ENCODE measurements at regions not wholly inside any gene's neighbourhood (a gene's known extent, or its start where the extent isn't known, plus 50 kb on each side); places are given as distances from the start of the nearest gene placed in this dataset.

GRCh38 chr2:103327386-103327785 lies 565.6 kb downstream of the TMEM182 start:
- TF ChIP-seq CTCF (IDR thresholded peaks at IDR 0.05), result no peak
- TF ChIP-seq POLR2A (IDR thresholded peaks at IDR 0.05), result no peak

All from heart left ventricle (tissue), 13 donors.